HL-60 (cell line): ENCODE measurements at regions not wholly inside any gene's neighbourhood (a gene's known extent, or its start where the extent isn't known, plus 50 kb on each side); places are given as distances from the start of the nearest gene placed in this dataset.

Experiments
- GABPA ChIP-seq: IDR thresholded peaks from 2 replicates; pipeline ENCODE4 v1.6.1; 2012; ENCODE audit warnings: low read depth
- POLR2AphosphoS5 ChIP-seq: IDR thresholded peaks from 2 replicates; pipeline ENCODE4 v1.6.1; 2012; ENCODE audit warnings: low read depth
- TF ChIP-seq, protein P1 (sequence below): IDR thresholded peaks from one replicate; pipeline ENCODE4 v1.5.1; 2011; ENCODE audit warnings: low read length, control low read depth, inconsistent platforms; ENCODE audit not compliant: insufficient read depth
- TF ChIP-seq, protein P2 (sequence below): IDR thresholded peaks from 2 replicates; pipeline ENCODE4 v1.6.1; 2012; ENCODE audit warnings: low read depth; ENCODE audit not compliant: insufficient replicate concordance

DNA sequence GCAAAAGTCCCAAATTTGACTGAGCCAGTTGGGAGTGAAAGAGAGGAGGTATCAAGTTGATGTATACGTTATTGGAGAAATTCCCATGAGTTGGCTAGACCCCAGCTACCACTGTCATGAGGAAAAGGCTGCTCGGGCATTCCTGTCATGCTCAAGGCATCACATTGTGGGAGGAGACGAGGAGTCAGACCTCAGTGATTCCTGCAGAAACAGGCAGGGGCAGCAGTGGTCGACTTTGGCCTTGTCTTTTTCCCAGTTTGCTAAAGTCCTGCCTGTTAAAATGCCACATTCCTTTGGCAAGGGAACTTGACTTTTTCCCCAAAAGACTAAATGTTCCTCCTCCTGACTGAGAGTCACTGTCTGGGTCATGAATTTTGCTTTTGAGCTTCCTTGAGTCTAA lies 295.5 kb upstream of the HS3ST5 start:
- TF ChIP-seq, protein P1, sequence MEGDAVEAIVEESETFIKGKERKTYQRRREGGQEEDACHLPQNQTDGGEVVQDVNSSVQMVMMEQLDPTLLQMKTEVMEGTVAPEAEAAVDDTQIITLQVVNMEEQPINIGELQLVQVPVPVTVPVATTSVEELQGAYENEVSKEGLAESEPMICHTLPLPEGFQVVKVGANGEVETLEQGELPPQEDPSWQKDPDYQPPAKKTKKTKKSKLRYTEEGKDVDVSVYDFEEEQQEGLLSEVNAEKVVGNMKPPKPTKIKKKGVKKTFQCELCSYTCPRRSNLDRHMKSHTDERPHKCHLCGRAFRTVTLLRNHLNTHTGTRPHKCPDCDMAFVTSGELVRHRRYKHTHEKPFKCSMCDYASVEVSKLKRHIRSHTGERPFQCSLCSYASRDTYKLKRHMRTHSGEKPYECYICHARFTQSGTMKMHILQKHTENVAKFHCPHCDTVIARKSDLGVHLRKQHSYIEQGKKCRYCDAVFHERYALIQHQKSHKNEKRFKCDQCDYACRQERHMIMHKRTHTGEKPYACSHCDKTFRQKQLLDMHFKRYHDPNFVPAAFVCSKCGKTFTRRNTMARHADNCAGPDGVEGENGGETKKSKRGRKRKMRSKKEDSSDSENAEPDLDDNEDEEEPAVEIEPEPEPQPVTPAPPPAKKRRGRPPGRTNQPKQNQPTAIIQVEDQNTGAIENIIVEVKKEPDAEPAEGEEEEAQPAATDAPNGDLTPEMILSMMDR, result no peak
- TF ChIP-seq POLR2AphosphoS5 (no peak), GABPA (no peak)
- TF ChIP-seq, protein P2, sequence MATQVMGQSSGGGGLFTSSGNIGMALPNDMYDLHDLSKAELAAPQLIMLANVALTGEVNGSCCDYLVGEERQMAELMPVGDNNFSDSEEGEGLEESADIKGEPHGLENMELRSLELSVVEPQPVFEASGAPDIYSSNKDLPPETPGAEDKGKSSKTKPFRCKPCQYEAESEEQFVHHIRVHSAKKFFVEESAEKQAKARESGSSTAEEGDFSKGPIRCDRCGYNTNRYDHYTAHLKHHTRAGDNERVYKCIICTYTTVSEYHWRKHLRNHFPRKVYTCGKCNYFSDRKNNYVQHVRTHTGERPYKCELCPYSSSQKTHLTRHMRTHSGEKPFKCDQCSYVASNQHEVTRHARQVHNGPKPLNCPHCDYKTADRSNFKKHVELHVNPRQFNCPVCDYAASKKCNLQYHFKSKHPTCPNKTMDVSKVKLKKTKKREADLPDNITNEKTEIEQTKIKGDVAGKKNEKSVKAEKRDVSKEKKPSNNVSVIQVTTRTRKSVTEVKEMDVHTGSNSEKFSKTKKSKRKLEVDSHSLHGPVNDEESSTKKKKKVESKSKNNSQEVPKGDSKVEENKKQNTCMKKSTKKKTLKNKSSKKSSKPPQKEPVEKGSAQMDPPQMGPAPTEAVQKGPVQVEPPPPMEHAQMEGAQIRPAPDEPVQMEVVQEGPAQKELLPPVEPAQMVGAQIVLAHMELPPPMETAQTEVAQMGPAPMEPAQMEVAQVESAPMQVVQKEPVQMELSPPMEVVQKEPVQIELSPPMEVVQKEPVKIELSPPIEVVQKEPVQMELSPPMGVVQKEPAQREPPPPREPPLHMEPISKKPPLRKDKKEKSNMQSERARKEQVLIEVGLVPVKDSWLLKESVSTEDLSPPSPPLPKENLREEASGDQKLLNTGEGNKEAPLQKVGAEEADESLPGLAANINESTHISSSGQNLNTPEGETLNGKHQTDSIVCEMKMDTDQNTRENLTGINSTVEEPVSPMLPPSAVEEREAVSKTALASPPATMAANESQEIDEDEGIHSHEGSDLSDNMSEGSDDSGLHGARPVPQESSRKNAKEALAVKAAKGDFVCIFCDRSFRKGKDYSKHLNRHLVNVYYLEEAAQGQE, result no peak
